Mononuclear cell (primary cell): ENCODE measurements at regions not wholly inside any gene's neighbourhood (a gene's known extent, or its start where the extent isn't known, plus 50 kb on each side); places are given as distances from the start of the nearest gene placed in this dataset.
"Not testable (repeated sequence)": the region's sequence is repeated elsewhere in the genome, so short reads cannot be mapped to it uniquely, and the experiment has no call there.

Experiments used
- H3K27me3 ChIP-seq: 2 replicates; pipeline ENCODE4 v1.6.0; 2011; ENCODE audit warnings: low read length, control low read depth; ENCODE audit not compliant: insufficient read depth
- H3K4me1 ChIP-seq: 2 replicates; pipeline ENCODE4 v1.5.1; 2011; ENCODE audit warnings: mild to moderate bottlenecking, low read length, control low read depth; ENCODE audit not compliant: insufficient read depth
- H3K4me3 ChIP-seq: 2 replicates; pipeline ENCODE4 v1.5.1; 2011; ENCODE audit warnings: mild to moderate bottlenecking, low read length, moderate library complexity
- H3K9me3 ChIP-seq: 2 replicates; pipeline ENCODE4 v1.5.1; 2011; ENCODE audit warnings: low read depth, mild to moderate bottlenecking, control low read depth, low read length

GRCh38 chr10:30540276-30540675 is 89.3 kb downstream of the LYZL2 start:
- no peaks in the 10 kb centered on the region for H3K9me3 ChIP-seq
- no peaks in the 10 kb centered on the region for H3K27me3 ChIP-seq
- H3K4me1 ChIP-seq = peaks cover 71% of the 10 kb centered on the region
- H3K4me3 ChIP-seq = no peak overlapping the region

DNA sequence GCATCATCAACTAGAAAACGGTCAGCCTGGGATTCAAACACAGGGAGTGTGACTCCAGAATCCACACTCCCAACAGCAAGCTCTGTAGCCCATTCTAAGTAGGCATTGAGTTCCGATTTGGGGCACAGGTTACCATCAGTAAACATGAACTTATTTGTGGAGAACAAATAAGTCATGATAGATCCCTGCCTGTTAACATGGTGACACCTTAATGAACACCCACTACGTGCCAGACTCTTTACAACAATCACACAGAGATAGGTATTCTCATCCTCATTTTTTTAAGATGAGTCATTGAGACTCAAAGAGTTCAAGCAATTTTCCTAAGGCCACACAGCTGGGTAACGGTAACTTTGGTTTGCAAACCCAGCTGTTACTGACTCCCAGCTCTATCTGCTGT is 91.5 kb downstream of the LYZL2 start:
- H3K27me3 ChIP-seq = no peaks in the 10 kb centered on the region
- peaks cover 76% of the 10 kb centered on the region for H3K4me1 ChIP-seq
- no peaks in the 10 kb centered on the region for H3K9me3 ChIP-seq
- H3K4me3 ChIP-seq = no peak overlapping the region

DNA sequence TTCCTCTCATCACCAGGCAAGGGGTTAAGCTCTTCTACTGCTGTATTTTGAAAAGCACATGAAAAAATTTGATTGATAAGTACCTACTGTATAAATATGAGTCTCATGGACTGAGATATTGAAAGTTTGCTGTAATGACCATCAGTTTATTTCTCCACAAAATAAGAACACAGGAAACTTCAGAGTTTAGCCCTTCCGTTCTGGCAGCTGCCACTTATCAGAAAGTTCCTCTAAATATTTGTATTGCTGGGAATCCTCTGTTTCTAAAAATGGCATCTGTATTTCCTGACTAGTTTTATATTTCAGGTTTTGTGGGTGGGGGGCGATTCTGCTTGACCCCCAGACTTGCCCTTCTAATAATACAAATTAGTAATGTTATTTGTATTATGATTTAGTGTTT is 92.0 kb downstream of the LYZL2 start:
- peaks cover 76% of the 10 kb centered on the region for H3K4me1 ChIP-seq
- no peak overlapping the region for H3K4me3 ChIP-seq
- H3K9me3 ChIP-seq = no peaks in the 10 kb centered on the region
- no peaks in the 10 kb centered on the region for H3K27me3 ChIP-seq

- not testable (repeated sequence) for H3K9me3 ChIP-seq, H3K27me3 ChIP-seq, H3K4me3 ChIP-seq
- peaks cover 76% of the 10 kb centered on the region for H3K4me1 ChIP-seq
Observed at GRCh38 chr10:30537158-30537557, 92.4 kb downstream of the LYZL2 start.

DNA sequence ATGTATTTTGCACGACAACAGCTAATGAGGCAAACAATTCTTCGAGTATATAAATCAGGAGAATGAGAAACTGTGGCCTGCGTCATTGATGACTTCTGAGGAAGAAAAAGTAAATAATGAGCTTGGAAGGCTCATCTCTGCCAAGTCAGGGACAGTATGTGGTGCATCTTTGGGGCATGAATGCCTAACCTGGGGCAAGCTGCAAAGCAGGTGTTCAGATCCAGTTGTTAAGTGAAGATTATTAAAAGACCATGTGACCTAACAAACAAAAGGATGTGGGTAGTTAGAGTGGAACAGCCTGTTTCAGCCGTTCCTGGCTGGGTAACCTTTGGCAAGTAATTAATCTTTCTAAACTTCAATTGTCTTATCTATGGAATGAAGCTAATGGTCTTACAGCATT is 93.0 kb downstream of the LYZL2 start:
- peaks cover 76% of the 10 kb centered on the region for H3K4me1 ChIP-seq
- no peaks in the 10 kb centered on the region for H3K27me3 ChIP-seq
- H3K9me3 ChIP-seq = no peaks in the 10 kb centered on the region
- no peak overlapping the region for H3K4me3 ChIP-seq

DNA sequence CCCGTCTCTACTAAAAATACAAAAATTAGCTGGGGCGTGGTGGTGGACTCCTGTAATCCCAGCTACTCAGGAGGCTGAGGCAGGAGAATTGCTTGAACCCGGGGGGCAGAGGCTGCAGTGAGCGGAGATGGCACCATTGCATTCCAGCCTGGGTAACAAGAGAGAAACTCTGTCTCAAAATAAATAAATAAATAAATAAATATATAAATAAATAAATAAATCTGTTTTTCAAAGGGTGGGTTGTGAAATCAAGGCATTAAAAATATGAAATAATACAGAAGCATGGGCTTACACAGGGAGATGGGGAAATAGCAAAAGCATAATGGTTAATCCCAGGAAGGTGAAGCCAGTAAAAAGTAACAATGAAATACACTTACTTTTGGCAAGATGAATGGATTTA is 93.9 kb downstream of the LYZL2 start:
- Histone ChIP-seq H3K27me3 (no peaks in the 10 kb centered on the region), H3K4me3 (no peak overlapping the region), H3K4me1 (peaks cover 76% of the 10 kb centered on the region), H3K9me3 (no peaks in the 10 kb centered on the region)

- Histone ChIP-seq H3K4me3 (no peak overlapping the region), H3K4me1 (peaks cover 77% of the 10 kb centered on the region), H3K9me3 (no peaks in the 10 kb centered on the region), H3K27me3 (no peaks in the 10 kb centered on the region)
Observed at GRCh38 chr10:30534465-30535144, 94.9 kb downstream of the LYZL2 start.

- H3K4me3 ChIP-seq = no peak overlapping the region
- no peaks in the 10 kb centered on the region for H3K9me3 ChIP-seq
- peaks cover 83% of the 10 kb centered on the region for H3K4me1 ChIP-seq
- H3K27me3 ChIP-seq = no peaks in the 10 kb centered on the region
Observed at GRCh38 chr10:30531751-30532530, 97.6 kb downstream of the LYZL2 start.

GRCh38 chr10:30529373-30529998 is 95.5 kb downstream of the MAP3K8 start:
- Histone ChIP-seq H3K4me3 (peak overlapping the region; percentile 16), H3K4me1 (peaks cover 87% of the 10 kb centered on the region), H3K9me3 (no peaks in the 10 kb centered on the region), H3K27me3 (no peaks in the 10 kb centered on the region)

DNA sequence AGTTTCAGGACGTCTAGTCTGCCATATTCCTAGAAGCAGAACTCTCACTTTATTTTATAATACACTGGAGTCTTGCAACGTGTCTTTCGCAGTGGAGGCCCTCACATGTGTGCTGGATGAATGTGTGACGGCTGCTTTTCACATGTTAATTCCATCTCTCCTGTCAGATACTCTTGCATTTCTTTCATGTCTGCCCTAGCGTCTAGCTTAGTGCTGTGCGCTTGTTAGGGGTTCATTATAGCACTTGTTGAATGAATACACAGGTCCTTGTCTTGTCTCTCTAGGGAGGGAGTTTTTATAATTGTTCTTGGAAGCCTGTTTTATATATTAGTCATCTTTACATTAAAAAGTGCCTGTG is 94.4 kb downstream of the MAP3K8 start:
- H3K4me1 ChIP-seq = peaks cover 80% of the 10 kb centered on the region
- H3K9me3 ChIP-seq = no peaks in the 10 kb centered on the region
- no peaks in the 10 kb centered on the region for H3K27me3 ChIP-seq
- no peak overlapping the region for H3K4me3 ChIP-seq

DNA sequence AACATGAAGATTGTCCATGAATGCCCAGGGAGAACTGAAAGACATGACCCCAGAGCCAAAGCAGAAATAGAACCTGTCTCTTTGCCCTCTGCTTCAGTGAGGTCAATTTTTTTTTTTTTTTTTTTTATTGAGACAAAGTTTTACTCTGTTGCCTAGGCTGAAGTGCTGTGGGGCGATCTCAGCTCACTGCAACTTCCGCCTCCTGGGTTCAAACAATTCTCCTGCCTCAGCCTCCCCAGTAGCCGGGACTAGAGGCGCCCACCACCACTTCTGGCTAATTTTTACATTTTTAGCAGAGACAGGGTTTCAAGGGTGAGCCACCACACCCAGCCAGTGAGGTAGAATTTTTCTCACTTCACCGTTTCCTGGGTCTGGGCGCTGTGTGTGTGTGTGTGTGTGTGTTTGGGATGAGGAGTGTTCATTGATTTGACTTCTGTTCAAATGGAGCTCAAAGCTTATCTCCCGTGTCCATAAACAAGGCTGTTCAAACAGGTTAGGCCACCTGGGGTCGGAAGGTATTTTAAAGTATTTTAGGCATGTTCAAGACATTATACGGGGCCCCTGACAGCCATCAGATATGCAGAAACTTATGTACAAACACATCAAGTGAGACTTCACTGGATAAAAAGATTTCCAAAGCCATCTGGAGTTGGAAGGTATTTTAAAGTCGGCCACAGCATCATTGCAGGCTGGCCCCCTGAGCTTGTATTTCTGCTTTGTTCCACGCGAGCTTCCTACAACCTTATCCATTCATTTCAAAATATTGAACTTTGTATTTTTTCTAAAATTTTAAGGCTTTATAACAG is 93.8 kb downstream of the MAP3K8 start:
- Histone ChIP-seq H3K27me3 (no peaks in the 10 kb centered on the region), H3K4me1 (peaks cover 77% of the 10 kb centered on the region), H3K9me3 (no peaks in the 10 kb centered on the region), H3K4me3 (no peak overlapping the region)

DNA sequence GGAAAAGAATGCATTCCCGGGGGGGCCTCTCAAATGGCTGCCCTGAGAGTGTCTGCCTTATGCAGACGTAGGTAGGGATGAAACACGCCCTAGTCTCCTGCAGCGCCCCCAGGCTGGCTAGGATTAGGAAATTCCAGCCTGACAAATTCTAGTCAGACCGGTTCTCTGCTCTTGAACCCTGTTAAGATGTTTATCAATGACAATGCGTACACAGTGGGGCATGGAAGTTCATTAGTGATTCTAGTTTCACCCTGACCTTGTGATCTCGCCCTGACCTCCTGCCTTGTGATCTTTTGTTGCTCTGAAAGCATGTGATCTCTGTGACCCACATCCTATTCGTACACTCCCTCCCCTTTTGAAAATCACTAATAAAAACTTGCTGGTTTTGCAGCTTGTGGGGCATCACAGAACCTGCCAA is 88.7 kb downstream of the MAP3K8 start:
- H3K4me3 ChIP-seq, H3K9me3 ChIP-seq, H3K27me3 ChIP-seq: not testable (repeated sequence)
- peaks cover 30% of the 10 kb centered on the region for H3K4me1 ChIP-seq

GRCh38 chr10:30518907-30519306 is 84.9 kb downstream of the MAP3K8 start:
- Histone ChIP-seq H3K27me3 (no peaks in the 10 kb centered on the region), H3K4me1 (peaks cover 5% of the 10 kb centered on the region), H3K4me3 (no peak overlapping the region), H3K9me3 (no peaks in the 10 kb centered on the region)
